Urinary bladder (tissue), 3 donors: ENCODE measurements at regions not wholly inside any gene's neighbourhood (a gene's known extent, or its start where the extent isn't known, plus 50 kb on each side); places are given as distances from the start of the nearest gene placed in this dataset.

ENCODE experiments used
- DNase-seq: peaks from one replicate; pipeline ENCODE4 v3.0.0-alpha.2; 2015; ENCODE audit errors: extremely low spot score
- H3K27ac ChIP-seq: one replicate; pipeline ENCODE4 v1.5.1; 2013; ENCODE audit warnings: low read depth, mild to moderate bottlenecking, moderate library complexity
- H3K36me3 ChIP-seq: one replicate; pipeline ENCODE4 v1.6.1; 2013; ENCODE audit warnings: mild to moderate bottlenecking, moderate library complexity; ENCODE audit not compliant: insufficient read depth
- H3K4me1 ChIP-seq: one replicate; pipeline ENCODE4 v1.6.1; 2013; ENCODE audit warnings: mild to moderate bottlenecking, moderate library complexity; ENCODE audit not compliant: insufficient read depth
- H3K4me3 ChIP-seq: one replicate; pipeline ENCODE4 v1.5.1; 2013; ENCODE audit warnings: low read depth, low read length
- WGBS: extraction: QIAGEN DNeasy Blood & Tissue Kit; methylation state at CpG from one replicate; pipeline ENCODE4 v1.1.7; 2013; 5-methylcytosine and 5-hydroxymethylcytosine counted together
- donor health status: healthy with polysubstance abuse.
- donor health status: healthy.

GRCh38 chr14:97713023-97713422, 915.8 kb downstream of the VRK1 start:
- H3K36me3 ChIP-seq, result no peaks in the 10 kb centered on the region
- DNase-seq, result no peak
- WGBS, result 86% methylated on average over 6 of the region's 6 CpGs
- no peaks in the 10 kb centered on the region for H3K4me1 ChIP-seq
- H3K27ac ChIP-seq, result no peak overlapping the region
- H3K4me3 ChIP-seq, result no peak overlapping the region

DNA sequence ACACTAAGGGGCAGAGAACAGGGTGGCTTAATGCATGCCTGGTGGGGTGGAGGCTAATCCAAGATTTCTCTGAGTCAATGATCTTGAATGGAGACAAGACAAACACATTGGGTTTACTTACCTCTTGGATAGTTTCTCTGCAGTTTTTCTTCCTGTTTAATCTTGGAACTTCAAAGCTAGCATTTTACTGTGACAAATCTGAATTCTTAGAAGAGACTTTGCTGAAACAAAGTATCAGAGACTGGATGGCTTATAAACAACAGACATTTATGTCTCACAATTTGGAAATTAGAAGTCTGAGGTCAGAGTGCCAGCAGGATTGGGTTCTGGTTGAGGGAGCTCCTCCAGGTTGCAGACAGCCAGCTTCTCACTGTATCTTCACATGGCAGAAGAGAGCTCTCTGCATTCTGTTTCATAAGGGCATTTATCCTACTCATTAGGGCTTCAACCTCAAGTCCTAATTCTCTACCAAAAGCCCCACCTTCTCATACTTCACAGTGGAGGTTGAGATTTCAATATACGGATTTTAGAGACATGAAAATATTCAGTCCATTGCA, 921.8 kb downstream of the VRK1 start:
- Histone ChIP-seq H3K4me1 (no peaks in the 10 kb centered on the region), H3K27ac (no peak overlapping the region), H3K36me3 (no peaks in the 10 kb centered on the region), H3K4me3 (no peak overlapping the region)
- 84% methylated on average over 1 of the region's 1 CpG for WGBS
- no peak for DNase-seq

DNA sequence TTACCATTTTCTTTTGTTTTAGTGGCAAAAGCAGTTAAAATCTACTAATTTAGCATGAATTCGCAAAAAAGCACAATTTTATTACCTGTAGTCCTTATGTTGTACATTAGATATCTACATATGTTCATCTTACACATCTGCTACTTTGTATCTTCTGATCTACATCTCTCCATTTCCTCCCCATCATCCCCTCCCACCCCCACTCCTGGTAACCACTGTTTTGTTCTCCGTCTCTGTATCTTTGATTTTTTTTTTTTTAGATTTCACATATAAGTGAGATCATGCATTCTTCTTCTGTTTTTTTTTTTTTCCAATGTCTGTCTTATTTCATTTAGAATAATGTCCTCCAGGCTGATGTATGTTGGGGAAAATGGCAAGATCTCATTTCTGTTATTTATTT, 922.7 kb downstream of the VRK1 start:
- Histone ChIP-seq H3K27ac (no peak overlapping the region), H3K4me1 (no peaks in the 10 kb centered on the region), H3K4me3 (no peak overlapping the region), H3K36me3 (no peaks in the 10 kb centered on the region)
- 24% methylated on average over 2 of the region's 2 CpGs for WGBS
- no peak for DNase-seq

DNA sequence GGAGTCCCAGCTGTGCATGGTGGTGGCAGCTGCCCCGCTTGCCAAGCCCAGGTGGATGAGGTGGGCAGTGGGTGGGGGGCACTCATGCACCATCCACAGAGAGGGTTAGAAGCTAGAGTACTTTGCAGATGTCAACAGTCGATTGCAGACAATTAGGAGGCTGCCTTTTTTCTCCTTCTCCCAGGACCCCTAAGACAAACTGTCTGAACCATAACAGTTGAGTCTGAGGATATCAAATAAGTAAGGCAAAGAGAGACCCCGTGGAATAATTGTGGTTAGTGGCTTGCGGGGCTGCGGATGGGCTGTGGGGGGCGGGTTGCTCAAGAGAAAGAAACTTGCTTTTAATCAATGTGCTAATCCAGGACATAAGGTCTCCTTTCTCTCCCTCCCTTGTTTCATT, 926.2 kb downstream of the VRK1 start:
- no peaks in the 10 kb centered on the region for H3K4me1 ChIP-seq
- no peak for DNase-seq
- no peak overlapping the region for H3K4me3 ChIP-seq
- 73% methylated on average over 6 of the region's 6 CpGs for WGBS
- H3K27ac ChIP-seq, result no peak overlapping the region
- no peaks in the 10 kb centered on the region for H3K36me3 ChIP-seq

GRCh38 chr14:97723819-97724218, 926.6 kb downstream of the VRK1 start:
- DNase-seq, result no peak
- H3K36me3 ChIP-seq, result no peaks in the 10 kb centered on the region
- no peak overlapping the region for H3K27ac ChIP-seq
- H3K4me1 ChIP-seq, result no peaks in the 10 kb centered on the region
- H3K4me3 ChIP-seq, result no peak overlapping the region
- 54% methylated on average over 7 of the region's 7 CpGs for WGBS

DNA sequence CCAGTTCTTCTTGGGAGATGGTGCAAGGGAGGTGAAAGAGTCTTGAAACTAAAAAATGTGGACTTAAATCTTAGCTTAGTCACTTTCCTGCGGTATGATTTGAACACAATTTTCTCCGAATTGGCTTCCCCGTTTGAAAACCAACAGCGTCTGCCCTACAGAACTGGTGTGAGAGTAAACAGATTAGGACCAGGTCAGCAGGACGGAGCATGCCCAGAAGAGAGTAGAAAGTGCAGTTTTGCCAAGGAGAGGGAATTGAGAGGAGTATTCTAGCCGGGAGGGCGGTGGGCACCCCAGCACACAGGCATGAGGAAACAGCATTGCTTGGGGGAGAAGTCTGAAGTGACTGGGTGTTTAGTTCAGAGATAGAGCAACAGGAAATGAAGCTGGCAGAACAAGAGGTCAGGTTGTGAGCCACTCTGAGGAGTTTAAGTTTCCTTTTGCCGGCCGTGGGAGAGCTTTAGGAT, 927.1 kb downstream of the VRK1 start:
- Histone ChIP-seq H3K27ac (no peak overlapping the region), H3K4me1 (no peaks in the 10 kb centered on the region), H3K4me3 (no peak overlapping the region), H3K36me3 (no peaks in the 10 kb centered on the region)
- 38% methylated on average over 9 of the region's 9 CpGs for WGBS
- DNase-seq, result no peak

- no peaks in the 10 kb centered on the region for H3K4me1 ChIP-seq
- 67% methylated on average over 3 of the region's 3 CpGs for WGBS
- no peak for DNase-seq
- no peaks in the 10 kb centered on the region for H3K36me3 ChIP-seq
- no peak overlapping the region for H3K4me3 ChIP-seq
- H3K27ac ChIP-seq, result no peak overlapping the region
Measured at GRCh38 chr14:97726676-97727075, 929.5 kb downstream of the VRK1 start.

DNA sequence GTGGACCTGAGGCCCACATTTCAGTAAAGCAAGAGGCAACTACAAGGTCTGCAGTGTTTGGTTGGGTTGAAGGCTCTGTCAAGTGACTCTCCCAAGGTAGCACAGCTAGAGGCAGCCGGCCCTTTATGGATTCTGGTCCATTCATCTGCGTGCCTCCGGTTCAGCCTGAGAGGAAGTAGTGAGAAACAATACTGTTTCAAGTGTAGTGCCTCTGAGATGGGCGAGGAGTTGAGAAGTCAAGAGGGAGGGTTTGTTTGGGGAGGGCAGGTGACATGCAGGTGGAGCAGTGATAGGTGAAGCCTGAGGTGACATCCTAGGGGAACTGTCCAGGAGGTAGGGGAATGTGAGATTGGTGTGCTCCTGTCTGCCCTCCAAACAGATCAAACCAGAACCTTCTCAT, 933.5 kb downstream of the VRK1 start:
- H3K4me3 ChIP-seq, result no peak overlapping the region

GRCh38 chr14:97731800-97732199, 934.6 kb downstream of the VRK1 start:
- no peak for DNase-seq
- no peak overlapping the region for H3K27ac ChIP-seq
- 85% methylated on average over 2 of the region's 2 CpGs for WGBS
- H3K4me3 ChIP-seq, result no peak overlapping the region
- H3K4me1 ChIP-seq, result no peaks in the 10 kb centered on the region
- H3K36me3 ChIP-seq, result no peaks in the 10 kb centered on the region

More for the DNA sequence above, 933.5 kb downstream of the VRK1 start:
- no peak for DNase-seq
- WGBS, result 84% methylated on average over 4 of the region's 4 CpGs
- H3K27ac ChIP-seq, result no peak overlapping the region
- no peaks in the 10 kb centered on the region for H3K36me3 ChIP-seq
- no peaks in the 10 kb centered on the region for H3K4me1 ChIP-seq

DNA sequence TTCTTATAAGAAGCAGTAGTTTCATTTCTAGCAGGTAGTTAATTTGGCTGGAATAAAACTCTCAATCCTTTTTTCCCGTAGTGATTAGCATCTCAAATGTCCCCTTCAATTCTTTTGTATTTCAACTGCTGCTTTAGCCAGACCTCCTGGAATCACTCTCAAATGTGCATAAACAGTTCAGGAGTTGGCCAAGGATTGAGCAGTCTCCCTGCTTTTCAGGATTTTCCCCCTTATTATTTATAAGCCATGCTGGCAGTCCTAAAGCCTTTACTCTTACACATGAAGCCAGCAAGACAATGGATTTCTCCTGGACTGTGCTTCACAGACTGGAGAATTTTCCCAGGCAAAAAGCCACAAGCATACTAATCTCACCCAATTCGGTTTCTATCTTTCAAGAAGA, 950.1 kb downstream of the VRK1 start:
- no peak for DNase-seq
- Histone ChIP-seq H3K4me1 (no peaks in the 10 kb centered on the region), H3K4me3 (no peak overlapping the region), H3K36me3 (no peaks in the 10 kb centered on the region), H3K27ac (no peak overlapping the region)
- 57% methylated on average over 2 of the region's 2 CpGs for WGBS

DNA sequence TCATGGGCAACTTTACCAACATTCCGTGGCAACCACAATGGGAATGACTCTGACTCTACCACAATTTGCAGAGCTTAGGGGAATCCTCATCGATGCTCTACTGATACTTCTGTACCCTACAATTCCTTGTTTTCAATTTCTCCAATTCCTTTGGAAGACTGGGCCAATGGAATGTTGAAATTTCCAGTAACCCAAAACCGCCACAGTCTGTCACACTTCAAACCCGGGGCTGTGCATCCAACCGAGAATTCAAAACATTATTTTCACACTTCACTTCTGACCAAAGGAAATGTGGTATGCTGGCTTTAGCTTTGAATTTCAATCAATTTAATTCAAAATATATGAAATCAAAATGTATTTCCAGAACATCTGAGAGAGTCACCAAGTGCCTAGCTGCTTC, 951.4 kb downstream of the VRK1 start:
- H3K4me3 ChIP-seq, result no peak overlapping the region
- no peaks in the 10 kb centered on the region for H3K4me1 ChIP-seq
- WGBS, result 85% methylated on average over 5 of the region's 5 CpGs
- no peak for DNase-seq
- H3K27ac ChIP-seq, result no peak overlapping the region
- no peaks in the 10 kb centered on the region for H3K36me3 ChIP-seq

- no peak for DNase-seq
- Histone ChIP-seq H3K4me3 (no peak overlapping the region), H3K4me1 (no peaks in the 10 kb centered on the region), H3K27ac (no peak overlapping the region), H3K36me3 (no peaks in the 10 kb centered on the region)
- WGBS, result 34% methylated on average over 6 of the region's 6 CpGs
Measured at GRCh38 chr14:97757491-97757890, 960.3 kb downstream of the VRK1 start.

- H3K4me1 ChIP-seq, result no peaks in the 10 kb centered on the region
- WGBS, result 77% methylated on average over 1 of the region's 1 CpG
- no peak overlapping the region for H3K4me3 ChIP-seq
- no peak for DNase-seq
- H3K36me3 ChIP-seq, result no peaks in the 10 kb centered on the region
- H3K27ac ChIP-seq, result no peak overlapping the region
Measured at GRCh38 chr14:97760050-97760449, 962.9 kb downstream of the VRK1 start.

- WGBS, result 57% methylated on average over 5 of the region's 5 CpGs
- no peak for DNase-seq
- Histone ChIP-seq H3K27ac (no peak overlapping the region), H3K4me1 (no peaks in the 10 kb centered on the region), H3K4me3 (no peak overlapping the region), H3K36me3 (no peaks in the 10 kb centered on the region)
Measured at GRCh38 chr14:97762386-97762785, 965.2 kb downstream of the VRK1 start.
